GM12878 (cell line): ENCODE measurements at regions not wholly inside any gene's neighbourhood (a gene's known extent, or its start where the extent isn't known, plus 50 kb on each side); places are given as distances from the start of the nearest gene placed in this dataset.

Experiments
- ATAC-seq: fragments of 200-7000 bp; cut with Tn5 transposase; 3 replicates; pipeline ENCODE4 v1.9.1; 2020; ENCODE audit warnings: mild to moderate bottlenecking, moderate library complexity
- BruUV-seq: library from RNA; stranded (reverse); fragments of 400-500 nt; replicated peaks from 2 replicates; lab custom pipeline; 2021; lab: Mats Ljungman, UMichigan
- CTCF ChIA-PET: fragments of 300-600 bp; sonication (Branson Sonifier 250); formaldehyde crosslinking; extraction: SDS; loops from one replicate; lab custom pipeline; 2021; ENCODE audit warnings: inconsistent platforms; lab: Yijun Ruan, JAX
- POLR2A ChIA-PET: fragments of 350-600 bp; formaldehyde crosslinking; extraction: SDS; loops from one replicate; lab custom pipeline; 2021; ENCODE audit warnings: inconsistent platforms; lab: Charles Lee
- RAD21 ChIA-PET: fragments of 300-600 bp; sonication (Branson Sonifier 250); formaldehyde crosslinking; loops from one replicate; lab custom pipeline; 2023; ENCODE audit warnings: antibody characterized with exemption; ENCODE audit not compliant: unreplicated experiment; lab: Charles Lee
- SMC1A ChIA-PET: fragments of 300-600 bp; sonication (Branson Sonifier 250); formaldehyde crosslinking; loops from one replicate; lab custom pipeline; 2023; ENCODE audit not compliant: unreplicated experiment, uncharacterized antibody; lab: Charles Lee
- DNase-seq: peaks from one replicate; pipeline ENCODE4 v3.0.0-alpha.2; 2011; ENCODE audit warnings: low read depth, low spot score
- FAIRE-seq: peaks from 3 replicates; lab custom pipeline; 2011; peaks lifted over from hg19 to GRCh38; lab: Jason Lieb, UNC
- H2AFZ ChIP-seq: 2 replicates; pipeline ENCODE4 v1.6.0; 2011; ENCODE audit warnings: low read depth, low read length, control low read depth; ENCODE audit not compliant: control insufficient read depth
- H3K27ac ChIP-seq: 2 replicates; pipeline ENCODE4 v1.5.1; 2011; ENCODE audit warnings: control low read depth; ENCODE audit not compliant: control insufficient read depth, insufficient read depth
- H3K27me3 ChIP-seq, 2 experiments: replicated peaks in 1 of 2; 2 replicates each; pipeline versions ENCODE4 v1.6.0 to v1.6.1; 2011; ENCODE audit warnings: low read length in 1 of 2; ENCODE audit not compliant: control insufficient read depth in 2 of 2, insufficient read depth in 2 of 2
- H3K36me3 ChIP-seq, 2 experiments: 2 replicates each; pipeline ENCODE4 v1.5.1; 2011; ENCODE audit warnings: low read length in 1 of 2; ENCODE audit not compliant: control insufficient read depth in 2 of 2, insufficient read depth in 2 of 2
- H3K4me1 ChIP-seq: 2 replicates; pipeline ENCODE4 v1.6.1; 2011; ENCODE audit warnings: mild to moderate bottlenecking, low read length, moderate library complexity, mixed read lengths; ENCODE audit not compliant: control insufficient read depth, insufficient read depth
- H3K4me2 ChIP-seq: 2 replicates; pipeline ENCODE4 v1.6.0; 2011; ENCODE audit warnings: control low read depth; ENCODE audit not compliant: control insufficient read depth, insufficient read depth
- H3K4me3 ChIP-seq: fragments of 200-600 bp; sonication (generic); 2 replicates; pipeline ENCODE4 v1.5.1; 2016
- H3K79me2 ChIP-seq: 2 replicates; pipeline ENCODE4 v1.6.0; 2011; ENCODE audit warnings: low read length; ENCODE audit not compliant: control insufficient read depth, insufficient read depth
- H3K9ac ChIP-seq: 2 replicates; pipeline ENCODE4 v1.8.0; 2011; ENCODE audit warnings: low read length, control low read depth, mixed read lengths; ENCODE audit not compliant: control insufficient read depth, insufficient read depth
- H3K9me3 ChIP-seq: replicated peaks from 3 replicates; pipeline ENCODE4 v1.5.1; 2011; ENCODE audit warnings: mild to moderate bottlenecking, low read length; ENCODE audit not compliant: control insufficient read depth, insufficient read depth
- H4K20me1 ChIP-seq: 2 replicates; pipeline ENCODE4 v1.6.0; 2011; ENCODE audit not compliant: control insufficient read depth, insufficient read depth
- CEBPB ChIP-seq, 2 experiments: fragments of 150-350 bp in 1 of 2; IDR thresholded peaks; 2 replicates each; pipeline ENCODE4 v1.6.1; 2012 to 2014; ENCODE audit warnings: low read depth in 2 of 2, low read length in 2 of 2, borderline replicate concordance in 1 of 2, inconsistent platforms in 1 of 2
- CHD4 ChIP-seq: fragments of 200-600 bp; sonication (generic); IDR thresholded peaks from 2 replicates; pipeline ENCODE4 v1.6.1; 2016; ENCODE audit warnings: mild to moderate bottlenecking
- IKZF2 ChIP-seq, 2 experiments: fragments of 450-650 bp; IDR thresholded peaks; 2 replicates each; pipeline ENCODE4 v1.6.1; 2017; ENCODE audit warnings: mild to moderate bottlenecking in 2 of 2, moderate library complexity in 2 of 2
- KAT2A ChIP-seq: conservative IDR thresholded peaks from 2 replicates; pipeline ENCODE4 v1.6.1; 2011; ENCODE audit warnings: low read depth, low read length; ENCODE audit not compliant: control insufficient read depth
- MYC ChIP-seq: IDR thresholded peaks from 2 replicates; pipeline ENCODE4 v1.6.1; 2011; ENCODE audit warnings: mild to moderate bottlenecking, low read length, moderate library complexity, inconsistent platforms; ENCODE audit not compliant: insufficient read depth, insufficient replicate concordance, insufficient read length, severe bottlenecking
- NFYA ChIP-seq: IDR thresholded peaks from 2 replicates; pipeline ENCODE4 v1.6.1; 2011; ENCODE audit warnings: low read depth, mild to moderate bottlenecking, low read length, improper control_type of control experiment, borderline replicate concordance
- NR2C2 ChIP-seq: IDR thresholded peaks from 2 replicates; pipeline ENCODE4 v1.6.1; 2011; ENCODE audit warnings: borderline replicate concordance, low read depth; ENCODE audit not compliant: control insufficient read depth, insufficient read length
- RFX5 ChIP-seq: IDR thresholded peaks from 2 replicates; pipeline ENCODE4 v1.6.1; 2011; ENCODE audit warnings: low read depth, low read length, improper control_type of control experiment
- SREBF1 ChIP-seq: IDR thresholded peaks from 2 replicates; pipeline ENCODE4 v1.6.1; 2012; ENCODE audit warnings: mild to moderate bottlenecking, low read length
- ZNF622 ChIP-seq: fragments of 450-650 bp; IDR thresholded peaks from 2 replicates; pipeline ENCODE4 v1.6.1; 2017; ENCODE audit warnings: mild to moderate bottlenecking, inconsistent platforms
- WGBS: methylation state at CpG from one replicate; pipeline ENCODE4 v1.1.6; 2016; ENCODE audit warnings: low lambda C conversion rate; ENCODE audit not compliant: insufficient replicate concordance, insufficient coverage; ENCODE audit errors: missing lambda C conversion rate; 5-methylcytosine and 5-hydroxymethylcytosine counted together
- in situ Hi-C: fragments of 300-500 bp; cut with MboI; formaldehyde crosslinking; loops from 9 replicates; pipeline ENCODE4 v1.14.3; 2018; ENCODE audit warnings: mixed read lengths
- intact Hi-C: fragments of 100-400 bp; cut with micrococcal nuclease; formaldehyde crosslinking; loops from one replicate; pipeline ENCODE4 v1.14.2; 2022; ENCODE audit not compliant: unreplicated experiment
- TF ChIP-seq, protein P1 (sequence below): fragments of 450-650 bp; conservative IDR thresholded peaks from 2 replicates; pipeline ENCODE4 v1.6.1; 2017; ENCODE audit warnings: mild to moderate bottlenecking, moderate library complexity
- TF ChIP-seq, protein P2 (sequence below): IDR thresholded peaks from 2 replicates; pipeline ENCODE4 v1.6.1; 2011; ENCODE audit warnings: borderline replicate concordance, low read depth, mild to moderate bottlenecking, moderate library complexity, mixed read lengths, low read length; ENCODE audit not compliant: insufficient read depth; ENCODE audit errors: extremely low read length
- TF ChIP-seq, protein P3 (sequence below): IDR thresholded peaks from 2 replicates; pipeline ENCODE4 v1.6.1; 2012; ENCODE audit warnings: low read depth, low read length, improper control_type of control experiment
- TF ChIP-seq, protein P4 (sequence below): fragments of 450-650 bp; IDR thresholded peaks from 2 replicates; pipeline ENCODE4 v1.6.1; 2018; ENCODE audit warnings: borderline replicate concordance, mild to moderate bottlenecking; ENCODE audit not compliant: partially characterized antibody

DNA sequence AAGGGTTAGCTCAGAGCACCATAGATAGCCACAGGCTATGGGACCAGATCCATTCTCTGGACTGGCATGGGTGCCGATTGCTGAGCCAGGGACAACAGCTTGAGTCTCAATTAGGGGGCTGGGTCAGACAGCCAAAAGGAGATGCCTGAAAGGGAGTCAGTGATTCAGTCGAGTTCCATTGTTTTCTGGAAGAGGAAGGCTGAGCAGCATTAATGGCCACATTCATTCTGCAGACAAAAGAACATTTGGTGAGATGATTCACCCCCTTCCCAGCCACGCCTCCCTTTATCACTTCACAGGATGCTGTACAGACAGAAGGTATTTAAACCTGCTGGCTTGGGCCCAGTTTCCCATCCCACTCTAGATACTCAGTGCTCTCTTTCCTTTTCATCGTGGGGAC lies 131.9 kb downstream of the ADAMTS15 start:
- H3K4me3 ChIP-seq, result no peak overlapping the region
- DNase-seq (no peak), ATAC-seq (no peak), FAIRE-seq (no peak)
- no TSS peak for BruUV-seq
- no peak overlapping the region for H3K4me2 ChIP-seq
- ChIA-PET CTCF (no interaction called here), POLR2A (no interaction called here), RAD21 (no interaction called here), SMC1A (no interaction called here)
- in situ Hi-C loops (no loop called here), intact Hi-C loops (no loop called here)
- no peaks in the 10 kb centered on the region for H3K9me3 ChIP-seq
- 22% methylated on average over 4 of the region's 4 CpGs for WGBS
- peaks cover 0 to 2% of the 10 kb centered on the region in 2 experiments; a peak in 1 of 4 replicates for H3K27me3 ChIP-seq
- H3K9ac ChIP-seq, result no peak overlapping the region
- no peak for TF ChIP-seq MYC
- no peak for TF ChIP-seq NR2C2
- TF ChIP-seq, protein P1, sequence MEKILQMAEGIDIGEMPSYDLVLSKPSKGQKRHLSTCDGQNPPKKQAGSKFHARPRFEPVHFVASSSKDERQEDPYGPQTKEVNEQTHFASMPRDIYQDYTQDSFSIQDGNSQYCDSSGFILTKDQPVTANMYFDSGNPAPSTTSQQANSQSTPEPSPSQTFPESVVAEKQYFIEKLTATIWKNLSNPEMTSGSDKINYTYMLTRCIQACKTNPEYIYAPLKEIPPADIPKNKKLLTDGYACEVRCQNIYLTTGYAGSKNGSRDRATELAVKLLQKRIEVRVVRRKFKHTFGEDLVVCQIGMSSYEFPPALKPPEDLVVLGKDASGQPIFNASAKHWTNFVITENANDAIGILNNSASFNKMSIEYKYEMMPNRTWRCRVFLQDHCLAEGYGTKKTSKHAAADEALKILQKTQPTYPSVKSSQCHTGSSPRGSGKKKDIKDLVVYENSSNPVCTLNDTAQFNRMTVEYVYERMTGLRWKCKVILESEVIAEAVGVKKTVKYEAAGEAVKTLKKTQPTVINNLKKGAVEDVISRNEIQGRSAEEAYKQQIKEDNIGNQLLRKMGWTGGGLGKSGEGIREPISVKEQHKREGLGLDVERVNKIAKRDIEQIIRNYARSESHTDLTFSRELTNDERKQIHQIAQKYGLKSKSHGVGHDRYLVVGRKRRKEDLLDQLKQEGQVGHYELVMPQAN, result no peak
- TF ChIP-seq NFYA, result no peak
- TF ChIP-seq SREBF1, result no peak
- TF ChIP-seq KAT2A, result no peak
- no peak for TF ChIP-seq ZNF622
- TF ChIP-seq, protein P2, sequence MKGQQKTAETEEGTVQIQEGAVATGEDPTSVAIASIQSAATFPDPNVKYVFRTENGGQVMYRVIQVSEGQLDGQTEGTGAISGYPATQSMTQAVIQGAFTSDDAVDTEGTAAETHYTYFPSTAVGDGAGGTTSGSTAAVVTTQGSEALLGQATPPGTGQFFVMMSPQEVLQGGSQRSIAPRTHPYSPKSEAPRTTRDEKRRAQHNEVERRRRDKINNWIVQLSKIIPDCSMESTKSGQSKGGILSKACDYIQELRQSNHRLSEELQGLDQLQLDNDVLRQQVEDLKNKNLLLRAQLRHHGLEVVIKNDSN, result no peak
- TF ChIP-seq, protein P3, sequence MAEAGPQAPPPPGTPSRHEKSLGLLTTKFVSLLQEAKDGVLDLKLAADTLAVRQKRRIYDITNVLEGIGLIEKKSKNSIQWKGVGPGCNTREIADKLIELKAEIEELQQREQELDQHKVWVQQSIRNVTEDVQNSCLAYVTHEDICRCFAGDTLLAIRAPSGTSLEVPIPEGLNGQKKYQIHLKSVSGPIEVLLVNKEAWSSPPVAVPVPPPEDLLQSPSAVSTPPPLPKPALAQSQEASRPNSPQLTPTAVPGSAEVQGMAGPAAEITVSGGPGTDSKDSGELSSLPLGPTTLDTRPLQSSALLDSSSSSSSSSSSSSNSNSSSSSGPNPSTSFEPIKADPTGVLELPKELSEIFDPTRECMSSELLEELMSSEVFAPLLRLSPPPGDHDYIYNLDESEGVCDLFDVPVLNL, result no peak
- no peak for TF ChIP-seq IKZF2 (IDR thresholded peaks at IDR 0.05)
- TF ChIP-seq RFX5, result no peak
- no peak for TF ChIP-seq CHD4
- TF ChIP-seq CEBPB (IDR thresholded peaks at IDR 0.05; ENCODE audit: borderline replicate concordance in 1 of 2, low read depth in 2 of 2, low read length in 2 of 2), result no peak
- TF ChIP-seq, protein P4, sequence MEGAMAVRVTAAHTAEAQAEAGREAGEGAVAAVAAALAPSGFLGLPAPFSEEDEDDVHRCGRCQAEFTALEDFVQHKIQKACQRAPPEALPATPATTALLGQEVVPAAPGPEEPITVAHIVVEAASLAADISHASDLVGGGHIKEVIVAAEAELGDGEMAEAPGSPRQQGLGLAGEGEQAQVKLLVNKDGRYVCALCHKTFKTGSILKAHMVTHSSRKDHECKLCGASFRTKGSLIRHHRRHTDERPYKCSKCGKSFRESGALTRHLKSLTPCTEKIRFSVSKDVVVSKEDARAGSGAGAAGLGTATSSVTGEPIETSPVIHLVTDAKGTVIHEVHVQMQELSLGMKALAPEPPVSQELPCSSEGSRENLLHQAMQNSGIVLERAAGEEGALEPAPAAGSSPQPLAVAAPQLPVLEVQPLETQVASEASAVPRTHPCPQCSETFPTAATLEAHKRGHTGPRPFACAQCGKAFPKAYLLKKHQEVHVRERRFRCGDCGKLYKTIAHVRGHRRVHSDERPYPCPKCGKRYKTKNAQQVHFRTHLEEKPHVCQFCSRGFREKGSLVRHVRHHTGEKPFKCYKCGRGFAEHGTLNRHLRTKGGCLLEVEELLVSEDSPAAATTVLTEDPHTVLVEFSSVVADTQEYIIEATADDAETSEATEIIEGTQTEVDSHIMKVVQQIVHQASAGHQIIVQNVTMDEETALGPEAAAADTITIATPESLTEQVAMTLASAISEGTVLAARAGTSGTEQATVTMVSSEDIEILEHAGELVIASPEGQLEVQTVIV, result no peak
- H4K20me1 ChIP-seq, result no peaks in the 10 kb centered on the region
- no peak overlapping the region for H2AFZ ChIP-seq
- no peaks in the 10 kb centered on the region for H3K36me3 ChIP-seq
- no peaks in the 10 kb centered on the region for H3K4me1 ChIP-seq
- H3K27ac ChIP-seq, result no peak overlapping the region
- H3K79me2 ChIP-seq, result no peaks in the 10 kb centered on the region
